ENCODE measurements at regions not wholly inside any gene's neighbourhood (a gene's known extent, or its start where the extent isn't known, plus 50 kb on each side); places are given as distances from the start of the nearest gene placed in this dataset.
"Not testable (repeated sequence)": the region's sequence is repeated elsewhere in the genome, so short reads cannot be mapped to it uniquely, and the experiment has no call there.

GRCh38 chrX:124426288-124427169, 80.2 kb downstream of the SH2D1A start:
- no peak for DNase-seq (ENCODE audit: low read depth)

GRCh38 chrX:124433186-124433585, 86.8 kb downstream of the SH2D1A start:
- no peak for DNase-seq (ENCODE audit: low read depth)

GRCh38 chrX:124435616-124436015, 89.3 kb downstream of the SH2D1A start:
- DNase-seq (ENCODE audit: low read depth): no peak

- no peak for DNase-seq (ENCODE audit: low read depth)
These were observed 94.3 kb downstream of the SH2D1A start for GRCh38 chrX:124440695-124441094.

- DNase-seq (ENCODE audit: low read depth): no peak
These were observed 95.7 kb downstream of the SH2D1A start for GRCh38 chrX:124441971-124442590.

- DNase-seq (ENCODE audit: low read depth): no peak
These were observed 109.6 kb downstream of the SH2D1A start for GRCh38 chrX:124455966-124456365.

GRCh38 chrX:124459851-124460250, 113.5 kb downstream of the SH2D1A start:
- DNase-seq (ENCODE audit: low read depth): not testable (repeated sequence)

- no peak for DNase-seq (ENCODE audit: low read depth)
These were observed 116.6 kb downstream of the SH2D1A start for GRCh38 chrX:124462931-124463330.

- no peak for DNase-seq (ENCODE audit: low read depth)
These were observed 120.8 kb downstream of the SH2D1A start for GRCh38 chrX:124467202-124467601.

GRCh38 chrX:124475358-124475757, 129.0 kb downstream of the SH2D1A start:
- DNase-seq (ENCODE audit: low read depth): no peak

GRCh38 chrX:124476562-124476961, 130.2 kb downstream of the SH2D1A start:
- DNase-seq (ENCODE audit: low read depth): no peak

- no peak for DNase-seq (ENCODE audit: low read depth)
These were observed 131.7 kb downstream of the SH2D1A start for GRCh38 chrX:124478046-124478445.

- no peak for DNase-seq (ENCODE audit: low read depth)
These were observed 142.2 kb downstream of the SH2D1A start for GRCh38 chrX:124488412-124489161.

- no peak for DNase-seq (ENCODE audit: low read depth)
These were observed 147.6 kb downstream of the SH2D1A start for GRCh38 chrX:124493984-124494383.

- DNase-seq (ENCODE audit: low read depth): no peak
These were observed 151.0 kb downstream of the SH2D1A start for GRCh38 chrX:124497386-124497785.

GRCh38 chrX:124501586-124501985, 155.2 kb downstream of the SH2D1A start:
- no peak for DNase-seq (ENCODE audit: low read depth)

GRCh38 chrX:124502166-124502565, 155.8 kb downstream of the SH2D1A start:
- DNase-seq (ENCODE audit: low read depth): no peak

- DNase-seq (ENCODE audit: low read depth): no peak
These were observed 156.2 kb downstream of the SH2D1A start for GRCh38 chrX:124502599-124502998.

- DNase-seq (ENCODE audit: low read depth): no peak
These were observed 158.0 kb downstream of the SH2D1A start for GRCh38 chrX:124504111-124504983.

GRCh38 chrX:124506066-124506465, 159.7 kb downstream of the SH2D1A start:
- DNase-seq (ENCODE audit: low read depth): no peak

- no peak for DNase-seq (ENCODE audit: low read depth)
These were observed 160.9 kb downstream of the SH2D1A start for GRCh38 chrX:124507246-124507645.

- DNase-seq (ENCODE audit: low read depth): no peak
These were observed 172.5 kb downstream of the SH2D1A start for GRCh38 chrX:124518885-124519284.

Measured in activated T-cell treated with anti-CD3 and anti-CD28 coated beads for 24 hours (primary cell).